Trophoblast cell (in vitro differentiated cells and primary cell): ENCODE measurements at regions not wholly inside any gene's neighbourhood (a gene's known extent, or its start where the extent isn't known, plus 50 kb on each side); places are given as distances from the start of the nearest gene placed in this dataset.
"Not testable (repeated sequence)": the region's sequence is repeated elsewhere in the genome, so short reads cannot be mapped to it uniquely, and the experiment has no call there.

Experiments
- DNase-seq, 2 donors: peaks; one replicate each; pipeline ENCODE4 v3.0.0-alpha.2; 2016
- H2AFZ ChIP-seq: 2 replicates; pipeline ENCODE4 v1.6.1; 2013; ENCODE audit warnings: low read length, moderate library complexity, mild to moderate bottlenecking; ENCODE audit not compliant: insufficient read depth, poor library complexity
- H2AK5ac ChIP-seq: 2 replicates; pipeline ENCODE4 v1.6.1; 2013; ENCODE audit warnings: mild to moderate bottlenecking, low read length
- H2BK120ac ChIP-seq: 2 replicates; pipeline ENCODE4 v1.6.1; 2013; ENCODE audit warnings: low read length, mild to moderate bottlenecking, moderate library complexity; ENCODE audit not compliant: insufficient read depth, poor library complexity
- H2BK12ac ChIP-seq: 2 replicates; pipeline ENCODE4 v1.6.1; 2013; ENCODE audit warnings: mild to moderate bottlenecking, low read length, moderate library complexity
- H2BK5ac ChIP-seq: 2 replicates; pipeline ENCODE4 v1.6.1; 2013; ENCODE audit warnings: low read length, low read depth, moderate library complexity, mild to moderate bottlenecking; ENCODE audit not compliant: poor library complexity
- H3K14ac ChIP-seq: 2 replicates; pipeline ENCODE4 v1.6.1; 2013; ENCODE audit warnings: mild to moderate bottlenecking, low read length
- H3K18ac ChIP-seq: 2 replicates; pipeline ENCODE4 v1.6.1; 2013; ENCODE audit warnings: mild to moderate bottlenecking, low read length
- H3K23ac ChIP-seq: 2 replicates; pipeline ENCODE4 v1.6.1; 2013; ENCODE audit warnings: low read length
- H3K27ac ChIP-seq: 2 replicates; pipeline ENCODE4 v1.5.1; 2013; ENCODE audit warnings: low read depth, mild to moderate bottlenecking, inconsistent platforms, low read length, moderate library complexity
- H3K27me3 ChIP-seq: 2 replicates; pipeline ENCODE4 v1.6.1; 2013; ENCODE audit warnings: inconsistent platforms, mild to moderate bottlenecking, low read length, moderate library complexity; ENCODE audit not compliant: insufficient read depth
- H3K36me3 ChIP-seq, 2 experiments: 1 replicate in 1 of 2; 2 replicates in 1 of 2; pipeline ENCODE4 v1.6.1; 2013; ENCODE audit warnings: low read length in 2 of 2, mild to moderate bottlenecking in 2 of 2, moderate library complexity in 1 of 2; ENCODE audit not compliant: insufficient read depth in 2 of 2, control insufficient read depth in 1 of 2
- H3K4ac ChIP-seq: 2 replicates; pipeline ENCODE4 v1.6.1; 2013; ENCODE audit warnings: low read depth, mild to moderate bottlenecking, low read length, moderate library complexity
- H3K4me1 ChIP-seq, 2 experiments: 1 replicate in 1 of 2; 2 replicates in 1 of 2; pipeline ENCODE4 v1.6.1; 2013; ENCODE audit warnings: low read length in 2 of 2, mild to moderate bottlenecking in 2 of 2, moderate library complexity in 1 of 2; ENCODE audit not compliant: insufficient read depth in 2 of 2, control insufficient read depth in 1 of 2
- H3K4me2 ChIP-seq: 2 replicates; pipeline ENCODE4 v1.6.1; 2013; ENCODE audit warnings: inconsistent platforms, mild to moderate bottlenecking, low read length, moderate library complexity
- H3K4me3 ChIP-seq: 2 replicates; pipeline ENCODE4 v1.5.1; 2013; ENCODE audit warnings: mild to moderate bottlenecking, low read depth, low read length, inconsistent platforms
- H3K79me1 ChIP-seq: one replicate; pipeline ENCODE4 v1.6.1; 2013; ENCODE audit warnings: low read length
- H3K79me2 ChIP-seq: 2 replicates; pipeline ENCODE4 v1.6.1; 2013; ENCODE audit warnings: low read length, mild to moderate bottlenecking; ENCODE audit not compliant: control insufficient read depth, insufficient read depth, poor library complexity
- H3K9ac ChIP-seq: 2 replicates; pipeline ENCODE4 v1.6.1; 2013; ENCODE audit warnings: mild to moderate bottlenecking, low read length
- H3K9me3 ChIP-seq: 2 replicates; pipeline ENCODE4 v1.6.1; 2013; ENCODE audit warnings: low read depth, mild to moderate bottlenecking, control low read depth, inconsistent platforms, low read length; ENCODE audit not compliant: insufficient read depth
- H4K12ac ChIP-seq: 2 replicates; pipeline ENCODE4 v1.6.1; 2013; ENCODE audit warnings: low read depth, mild to moderate bottlenecking, low read length, moderate library complexity
- H4K8ac ChIP-seq: 2 replicates; pipeline ENCODE4 v1.6.1; 2013; ENCODE audit warnings: low read depth, mild to moderate bottlenecking, low read length, moderate library complexity
- H4K91ac ChIP-seq: one replicate; pipeline ENCODE4 v1.6.1; 2013; ENCODE audit warnings: low read depth, mild to moderate bottlenecking, low read length, moderate library complexity
- WGBS: extraction: QIAGEN DNeasy Blood & Tissue Kit; methylation state at CpG from one replicate; pipeline ENCODE4 v1.1.7; 2013; ENCODE audit warnings: missing lambda C conversion rate; ENCODE audit not compliant: insufficient read length, insufficient coverage; ENCODE audit errors: extremely low coverage; 5-methylcytosine and 5-hydroxymethylcytosine counted together

- Histone ChIP-seq H4K91ac (no peak overlapping the region), H4K12ac (no peak overlapping the region), H3K9ac (no peak overlapping the region), H3K79me1 (no peaks in the 10 kb centered on the region), H2BK12ac (no peak overlapping the region), H2BK120ac (no peak overlapping the region), H3K18ac (no peak overlapping the region), H3K4me2 (no peak overlapping the region), H3K14ac (no peak overlapping the region), H3K27me3 (no peaks in the 10 kb centered on the region), H3K36me3 (no peaks in the 10 kb centered on the region), H3K9me3 (no peaks in the 10 kb centered on the region), H3K23ac (no peak overlapping the region), H3K4me1 (no peaks in the 10 kb centered on the region), H3K27ac (no peak overlapping the region), H3K4me3 (no peak overlapping the region), H2AFZ (no peak overlapping the region), H3K4ac (no peak overlapping the region), H3K79me2 (no peaks in the 10 kb centered on the region), H2AK5ac (no peak overlapping the region), H2BK5ac (no peak overlapping the region), H4K8ac (no peak overlapping the region)
- no peak for DNase-seq
- WGBS, result no CpG with 5 or more reads among the region's 1 CpG
Observed at GRCh38 chr11:96842731-96843130, 452.9 kb downstream of the JRKL start.

- Histone ChIP-seq H3K36me3 (no peaks in the 10 kb centered on the region), H3K79me2 (no peaks in the 10 kb centered on the region), H3K4me3 (no peak overlapping the region), H3K23ac (no peak overlapping the region), H4K12ac (no peak overlapping the region), H3K9ac (no peak overlapping the region), H2BK120ac (no peak overlapping the region), H3K18ac (no peak overlapping the region), H3K79me1 (no peaks in the 10 kb centered on the region), H3K4ac (no peak overlapping the region), H4K91ac (no peak overlapping the region), H2BK12ac (no peak overlapping the region), H3K27me3 (no peaks in the 10 kb centered on the region), H2BK5ac (no peak overlapping the region), H3K27ac (no peak overlapping the region), H3K4me2 (no peak overlapping the region), H3K9me3 (peaks cover 6% of the 10 kb centered on the region), H4K8ac (no peak overlapping the region), H2AFZ (no peak overlapping the region), H2AK5ac (no peak overlapping the region), H3K14ac (no peak overlapping the region), H3K4me1 (no peaks in the 10 kb centered on the region)
- DNase-seq, result no peak
- WGBS, result no CpG with 5 or more reads among the region's 3 CpGs
Observed at GRCh38 chr11:96854425-96854824, 464.6 kb downstream of the JRKL start.

GRCh38 chr11:96861722-96862121, 471.9 kb downstream of the JRKL start:
- H3K36me3 ChIP-seq, H2BK12ac ChIP-seq, H2AFZ ChIP-seq, H2AK5ac ChIP-seq, H3K9ac ChIP-seq, H2BK5ac ChIP-seq, H3K27me3 ChIP-seq, DNase-seq, H3K4ac ChIP-seq, H3K9me3 ChIP-seq, H3K79me1 ChIP-seq, H4K8ac ChIP-seq, H3K23ac ChIP-seq, H3K18ac ChIP-seq, H3K14ac ChIP-seq, H3K27ac ChIP-seq, H3K4me1 ChIP-seq, H2BK120ac ChIP-seq, H4K12ac ChIP-seq, H3K4me3 ChIP-seq, H3K4me2 ChIP-seq, H3K79me2 ChIP-seq, H4K91ac ChIP-seq: not testable (repeated sequence)
- no CpG with 5 or more reads among the region's 3 CpGs for WGBS

- Histone ChIP-seq H3K4me1 (no peaks in the 10 kb centered on the region), H4K91ac (no peak overlapping the region), H3K18ac (no peak overlapping the region), H3K27me3 (no peaks in the 10 kb centered on the region), H3K14ac (no peak overlapping the region), H3K27ac (no peak overlapping the region), H3K79me1 (no peaks in the 10 kb centered on the region), H3K4me3 (no peak overlapping the region), H3K4ac (no peak overlapping the region), H3K9me3 (no peaks in the 10 kb centered on the region), H2AFZ (no peak overlapping the region), H3K79me2 (no peaks in the 10 kb centered on the region), H2BK12ac (no peak overlapping the region), H2AK5ac (no peak overlapping the region), H4K12ac (no peak overlapping the region), H2BK5ac (no peak overlapping the region), H3K23ac (no peak overlapping the region), H4K8ac (no peak overlapping the region), H3K9ac (no peak overlapping the region), H3K36me3 (no peaks in the 10 kb centered on the region), H3K4me2 (no peak overlapping the region), H2BK120ac (no peak overlapping the region)
- no CpG with 5 or more reads among the region's 3 CpGs for WGBS
- DNase-seq, result no peak
Observed at GRCh38 chr11:96863520-96863919, 473.7 kb downstream of the JRKL start.
